GM23248 (cell line): ENCODE measurements at regions not wholly inside any gene's neighbourhood (a gene's known extent, or its start where the extent isn't known, plus 50 kb on each side); places are given as distances from the start of the nearest gene placed in this dataset.

Experiments
- EZH2 ChIP-seq: fragments of 200-600 bp; sonication (generic); IDR thresholded peaks from 2 replicates; pipeline ENCODE4 v1.6.1; 2018; ENCODE audit warnings: antibody characterized with exemption, mild to moderate bottlenecking; ENCODE audit not compliant: insufficient read depth, poor library complexity, severe bottlenecking
- EZH2phosphoT487 ChIP-seq: fragments of 200-600 bp; sonication (generic); IDR thresholded peaks from 2 replicates; pipeline ENCODE4 v1.6.1; 2018; ENCODE audit warnings: antibody characterized with exemption, moderate library complexity, mild to moderate bottlenecking, low read depth; ENCODE audit not compliant: insufficient read depth

DNA sequence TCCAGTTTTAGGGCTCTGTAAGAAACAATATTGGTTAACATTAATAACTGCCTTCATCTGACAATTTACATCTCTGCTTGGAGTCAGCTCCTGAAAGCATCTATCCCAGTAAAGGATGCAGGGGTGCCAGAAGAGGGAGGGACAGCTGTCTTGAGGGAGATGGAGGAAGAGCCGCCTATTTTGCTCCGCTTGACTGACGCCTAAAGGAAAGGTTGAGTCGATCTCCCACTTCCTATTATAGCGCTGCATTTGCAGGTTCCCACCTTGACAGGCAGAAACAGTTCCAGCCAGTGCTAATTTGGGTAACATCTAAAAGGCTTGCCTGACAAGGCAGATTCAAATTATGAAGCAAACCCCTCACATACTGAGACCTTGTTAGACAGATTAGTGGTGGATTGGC, 374.6 kb downstream of the SPATA31D1 start:
- no peak for TF ChIP-seq EZH2
- TF ChIP-seq EZH2phosphoT487 = no peak
